ENCODE measurements at regions not wholly inside any gene's neighbourhood (a gene's known extent, or its start where the extent isn't known, plus 50 kb on each side); places are given as distances from the start of the nearest gene placed in this dataset.

- no peak for FAIRE-seq
- Histone ChIP-seq H3K36me3 (ENCODE audit: control insufficient read depth in 2 of 2, extremely low read depth in 1 of 2, insufficient read depth in 2 of 2, low read length in 2 of 2) (no peaks in the 10 kb centered on the region), H4K20me1 (replicated peaks; ENCODE audit: control insufficient read depth, extremely low read depth, insufficient read depth, low read length) (no peaks in the 10 kb centered on the region), H2AFZ (ENCODE audit: low read depth, low read length) (no peak overlapping the region), H3K4me2 (ENCODE audit: insufficient read depth, low read length) (no peak overlapping the region), H3K9me3 (replicated peaks; ENCODE audit: control insufficient read depth, insufficient read depth, low read length) (no peaks in the 10 kb centered on the region), H3K9me1 (replicated peaks; ENCODE audit: control insufficient read depth, extremely low read depth, insufficient read depth, low read length) (no peaks in the 10 kb centered on the region), H3K4me1 (ENCODE audit: control insufficient read depth, extremely low read depth, insufficient read depth, low read length) (no peaks in the 10 kb centered on the region), H3K27me3 (ENCODE audit: control insufficient read depth in 2 of 2, insufficient read depth in 2 of 2, low read length in 2 of 2) (peaks cover 17 to 37% of the 10 kb centered on the region in 2 experiments), H3K79me2 (ENCODE audit: control insufficient read depth, insufficient read depth, low read length) (no peaks in the 10 kb centered on the region), H3K27ac (ENCODE audit: insufficient read depth, low read depth, low read length) (no peak overlapping the region), H3K9ac (replicated peaks; ENCODE audit: extremely low read depth, insufficient read depth, low read length) (no peak overlapping the region), H3K4me3 (replicated peaks in 1 of 3; ENCODE audit: insufficient read depth in 1 of 3, low read depth in 1 of 3, low read length in 3 of 3) (no peak overlapping the region)
- TF ChIP-seq MYC (IDR thresholded peaks at IDR 0.05; ENCODE audit: low read depth, low read length) (no peak), FOS (IDR thresholded peaks at IDR 0.05; ENCODE audit: borderline replicate concordance, insufficient read depth, low read length) (no peak), GATA2 (IDR thresholded peaks at IDR 0.05; ENCODE audit: insufficient read depth, insufficient read length, low read depth, low read length) (no peak), EZH2 (IDR thresholded peaks at IDR 0.05; ENCODE audit: borderline replicate concordance, low read depth, low read length, severe bottlenecking) (no peak), POLR2A (IDR thresholded peaks at IDR 0.05; ENCODE audit: low read depth, low read length) (no peak), POLR2AphosphoS5 (IDR thresholded peaks at IDR 0.05; ENCODE audit: insufficient read depth, low read depth, low read length) (no peak), JUN (IDR thresholded peaks at IDR 0.05; ENCODE audit: borderline replicate concordance, insufficient read depth, insufficient read length, low read depth) (no peak), CTCF (IDR thresholded peaks at IDR 0.05; ENCODE audit: extremely low read depth in 1 of 2, insufficient read depth in 1 of 2, low read depth in 1 of 2, low read length in 2 of 2) (no peak), MAX (IDR thresholded peaks at IDR 0.05; ENCODE audit: insufficient read depth, insufficient read length) (no peak)
- DNase-seq (ENCODE audit: low read depth, low spot score): no peak
- ChIA-PET POLR2A (no interaction called here), CTCF (interaction anchor here (1.2 to 1.7 kb wide), 3 partner anchors 10 to 483 kb away, joined by 3 to 9 read pairs (median 5); no protein-coding TSS in a partner anchor)
- intact Hi-C loops (cut with micrococcal nuclease) (no loop called here), dilution Hi-C loops (cut with MboI; ENCODE audit: extremely low pct_ligation_motif_present, low sequenced_read_pairs) (no loop called here)
- no TSS peak for BruUV-seq (replicated peaks)
Measured at GRCh38 chr7:25882151-25882773, 269.7 kb upstream of the NFE2L3 start.
